ENCODE measurements at regions not wholly inside any gene's neighbourhood (a gene's known extent, or its start where the extent isn't known, plus 50 kb on each side); places are given as distances from the start of the nearest gene placed in this dataset.
"Not testable (repeated sequence)": the region's sequence is repeated elsewhere in the genome, so short reads cannot be mapped to it uniquely, and the experiment has no call there.

DNA sequence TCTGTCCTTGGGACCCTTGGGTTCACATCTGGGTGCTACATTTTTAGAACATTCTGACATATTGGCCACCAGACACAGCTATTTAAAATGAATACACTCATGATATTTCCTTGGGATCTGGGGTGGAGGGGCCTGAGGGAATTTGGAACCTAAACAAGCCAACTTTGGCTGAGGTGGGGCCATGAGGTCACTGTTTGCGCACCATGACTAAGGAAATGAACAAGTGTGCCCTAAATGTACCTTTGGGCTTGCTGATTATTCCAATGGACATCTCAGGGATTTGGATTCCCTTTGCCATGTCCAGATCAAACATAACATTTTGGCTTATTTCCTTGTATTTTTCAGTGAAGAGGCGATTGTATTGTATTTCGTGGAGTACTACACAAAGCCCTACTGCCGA is 80.5 kb upstream of the SEC11C start:
- DNase-seq, result no peak

DNA sequence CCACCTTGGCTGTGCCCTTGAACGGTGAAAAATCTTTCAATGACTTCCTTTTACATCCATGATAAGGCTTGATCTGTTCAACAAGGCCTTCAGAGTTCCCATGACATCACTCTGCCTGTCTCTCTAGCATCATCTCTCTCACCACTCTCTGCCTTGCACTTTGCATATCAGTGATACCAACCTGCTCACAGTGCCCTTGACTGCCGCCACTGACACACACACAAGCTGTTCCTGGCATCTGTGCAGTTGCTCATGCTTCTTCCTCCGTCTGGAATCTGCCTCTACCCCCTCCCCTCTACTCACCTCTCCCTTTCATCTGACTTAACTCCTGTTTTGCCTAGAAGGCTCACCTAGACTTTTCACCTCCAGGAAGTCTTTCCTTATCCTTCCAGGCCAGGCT is 79.1 kb upstream of the SEC11C start:
- DNase-seq, result no peak

DNA sequence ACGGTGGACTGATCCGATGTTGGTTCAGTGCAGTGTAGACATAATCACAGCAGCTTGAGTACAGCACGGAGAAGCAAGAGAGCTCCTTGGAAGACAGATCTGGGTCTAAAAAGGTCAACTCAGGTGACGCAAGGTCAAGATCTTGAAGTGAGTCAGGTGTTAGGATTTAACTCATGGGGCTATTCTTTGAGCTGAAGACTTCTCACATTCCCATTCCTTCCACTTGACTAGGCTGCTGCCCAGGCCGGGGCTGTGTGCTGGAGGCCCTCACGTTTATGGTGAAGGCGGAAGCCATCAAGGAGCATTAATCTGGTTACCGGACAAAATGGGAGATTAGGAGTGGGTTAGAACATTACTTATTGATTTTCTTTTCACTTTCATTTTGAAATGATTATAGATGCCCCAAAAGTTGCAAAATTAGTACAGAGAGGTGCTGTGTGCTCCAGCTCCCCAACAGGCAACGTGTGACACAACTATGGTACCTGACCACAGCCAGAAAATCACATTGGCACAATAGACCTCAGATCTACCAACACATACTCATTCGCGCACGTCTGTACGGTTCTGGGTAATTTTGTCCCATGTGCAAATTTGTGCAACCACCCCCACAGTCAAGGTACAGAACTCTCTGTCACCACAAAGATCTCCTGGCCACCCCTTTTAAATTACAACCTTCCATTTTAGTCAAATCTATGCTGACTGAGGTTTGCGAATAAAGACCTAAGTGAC is 77.6 kb upstream of the SEC11C start:
- no peak for DNase-seq

DNA sequence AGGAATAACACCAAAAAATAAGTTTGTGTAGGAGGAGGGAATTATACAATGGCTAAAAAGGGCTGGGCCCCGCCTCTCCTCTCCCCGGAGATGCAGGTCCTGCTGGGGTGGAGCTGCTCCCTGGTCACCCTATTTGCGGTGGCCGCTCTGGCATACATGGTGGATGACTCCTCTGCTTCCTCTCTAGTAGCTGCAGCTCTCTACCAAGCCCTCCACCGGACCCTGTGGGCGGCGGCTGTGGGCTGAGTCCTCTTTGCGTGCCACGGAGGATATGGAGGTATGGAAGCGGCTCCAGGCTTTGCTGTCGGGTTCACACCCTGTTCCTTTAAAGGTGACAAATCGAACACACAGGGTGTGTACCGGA is 77.1 kb upstream of the SEC11C start:
- DNase-seq, result no peak

DNA sequence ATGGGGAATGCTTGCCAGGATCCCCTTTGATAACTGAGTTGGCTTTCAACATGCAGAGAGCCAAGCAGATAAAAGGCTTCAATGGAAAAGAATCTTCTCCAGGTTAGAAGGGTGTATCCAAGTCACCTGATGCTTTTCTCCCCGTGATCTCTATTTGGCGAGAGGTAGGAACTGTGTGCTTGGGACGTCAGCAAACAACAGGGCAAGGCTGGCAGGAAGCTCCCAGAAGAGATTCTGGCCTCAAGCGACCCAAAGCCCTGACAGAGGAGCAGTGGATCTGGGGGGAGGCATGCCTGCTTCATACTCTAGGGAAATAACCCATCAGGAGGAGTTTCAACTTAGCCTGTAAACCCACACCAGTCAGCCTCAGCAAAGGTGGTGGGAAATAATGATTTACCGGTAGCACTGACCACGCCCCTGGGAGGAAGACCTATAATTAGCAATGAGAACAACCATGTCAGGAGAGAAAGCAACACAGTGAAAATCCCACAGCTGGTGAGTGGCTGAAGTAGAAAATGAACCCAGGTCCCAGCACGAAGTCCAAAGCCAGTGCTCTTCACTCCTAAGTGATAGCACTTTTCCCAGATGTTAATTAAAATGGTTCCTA is 76.3 kb upstream of the SEC11C start:
- DNase-seq, result no peak

DNA sequence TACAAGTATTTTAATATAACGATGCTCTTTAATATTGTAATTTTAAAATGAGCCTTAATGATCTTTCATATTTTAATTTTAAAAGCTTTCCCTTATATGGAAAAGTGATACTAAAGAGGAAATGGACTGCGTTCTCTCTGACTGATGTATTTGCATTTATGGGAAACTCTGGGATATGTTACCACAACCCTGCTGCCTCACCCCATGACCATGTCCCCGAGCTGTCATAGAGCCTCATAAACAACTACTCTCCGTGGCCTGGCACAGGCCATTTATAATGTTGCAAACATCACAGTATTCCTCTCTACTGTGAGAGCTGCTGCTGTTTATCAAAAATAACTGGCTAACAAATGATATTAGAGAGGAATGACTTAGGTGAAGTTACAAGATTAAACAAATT is 75.8 kb upstream of the SEC11C start:
- no peak for DNase-seq

DNA sequence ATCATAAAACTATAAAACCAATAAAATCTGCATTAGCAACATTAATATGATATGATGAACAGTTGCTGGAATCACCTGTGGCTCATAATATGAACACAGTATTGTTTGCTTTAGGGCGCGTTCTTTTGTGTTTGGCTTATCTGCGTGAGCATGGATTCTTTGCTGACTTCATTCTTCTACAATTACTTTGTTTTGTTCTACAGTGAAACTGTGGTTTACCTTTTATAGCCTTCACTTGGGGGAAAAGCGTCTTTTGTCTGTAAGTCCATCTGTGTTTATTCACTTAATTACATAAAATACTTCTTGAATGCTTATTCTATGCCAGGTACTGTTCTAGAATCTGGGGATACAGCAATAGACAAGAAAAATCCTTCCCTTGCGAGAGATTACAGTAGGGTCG is 74.0 kb upstream of the SEC11C start:
- no peak for DNase-seq

DNA sequence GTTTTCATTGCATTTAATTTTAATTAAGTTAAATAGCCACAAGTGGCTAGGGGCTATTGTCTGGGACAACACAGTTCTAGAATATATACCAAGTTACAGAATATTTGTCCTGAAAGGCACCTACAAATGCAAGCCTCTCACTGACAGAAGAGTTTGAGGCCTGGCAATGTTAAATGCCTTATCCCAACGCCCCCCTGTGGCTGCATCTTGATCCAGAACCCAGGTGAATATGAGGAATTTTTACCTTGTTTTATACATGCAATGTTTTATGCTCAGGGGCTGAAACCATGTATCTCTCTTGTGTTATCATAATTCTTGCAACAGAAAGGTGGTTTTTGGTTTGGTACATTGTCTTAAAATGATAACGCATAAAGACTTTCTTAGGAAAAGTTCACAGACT is 71.8 kb upstream of the SEC11C start:
- DNase-seq, result no peak

DNA sequence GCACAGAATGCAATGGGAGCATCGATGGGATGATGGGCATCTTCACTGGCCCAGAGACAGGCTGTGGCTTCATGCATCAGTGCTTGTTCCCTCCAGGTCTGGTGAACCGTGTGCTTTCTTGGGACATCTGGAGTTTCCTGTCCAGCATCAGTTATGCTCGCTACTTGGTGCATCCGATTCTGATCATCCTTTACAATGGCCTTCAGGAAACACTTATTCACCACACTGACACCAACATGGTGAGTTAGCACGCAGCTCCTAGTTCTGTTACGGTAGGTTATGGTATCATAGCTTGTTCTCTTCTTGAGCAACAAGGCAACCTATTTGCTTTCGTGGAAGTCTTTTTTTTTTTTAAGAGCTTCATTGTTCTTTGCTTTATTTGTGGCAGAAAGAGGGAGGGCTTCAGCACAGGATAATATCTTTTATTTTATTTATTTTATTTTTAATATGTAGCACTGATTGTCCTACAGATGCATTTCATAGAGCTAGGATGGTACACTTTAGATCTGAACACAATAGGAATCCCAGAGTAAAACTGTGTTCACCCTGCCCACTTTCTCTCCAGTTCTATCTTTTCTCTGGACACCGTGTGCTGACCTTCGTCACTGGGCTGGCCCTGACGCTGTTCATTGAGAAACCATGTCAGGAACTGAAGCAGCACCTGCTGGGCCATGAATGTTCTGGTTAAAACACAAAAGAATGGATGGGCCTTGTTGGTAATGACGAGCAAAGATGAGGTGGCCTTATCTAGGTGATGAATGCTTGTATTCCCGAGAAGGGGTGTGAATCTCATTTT is 71.2 kb upstream of the SEC11C start:
- no peak for DNase-seq

DNA sequence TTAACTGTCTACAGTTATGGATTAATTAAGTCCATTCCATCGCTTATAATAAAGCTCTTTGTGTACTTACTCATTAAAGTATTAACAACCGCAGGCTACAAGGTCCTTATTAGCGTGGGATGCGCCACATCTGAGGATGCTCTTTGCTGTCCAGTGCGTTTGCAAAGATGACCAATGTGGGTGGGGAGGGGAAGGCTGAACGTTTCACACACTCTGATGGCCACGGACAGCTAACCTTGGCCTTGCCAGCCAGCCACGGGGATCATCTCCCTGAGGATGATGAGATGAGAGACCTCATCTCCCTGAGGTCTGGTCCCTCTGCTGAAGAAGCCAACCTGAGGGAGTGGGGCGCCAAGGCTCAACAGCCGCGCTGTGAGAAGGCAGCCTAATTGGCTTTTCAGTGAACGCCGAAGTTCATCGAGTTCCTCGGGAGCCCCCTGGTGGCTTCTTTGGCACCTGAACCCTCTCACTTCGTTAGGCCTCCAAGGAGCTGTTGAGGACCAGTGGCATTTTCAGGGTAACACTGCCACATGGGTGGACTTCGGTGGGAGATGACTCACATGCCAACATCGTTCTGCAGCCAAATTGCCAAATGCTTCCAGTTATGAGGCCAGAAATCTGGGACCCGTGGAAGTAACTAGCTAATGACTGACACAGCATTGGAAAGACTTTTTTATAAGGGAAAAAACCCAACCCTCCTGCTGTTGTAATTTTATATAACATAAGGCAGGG is 69.3 kb upstream of the SEC11C start:
- peak; percentile 84 for DNase-seq

DNA sequence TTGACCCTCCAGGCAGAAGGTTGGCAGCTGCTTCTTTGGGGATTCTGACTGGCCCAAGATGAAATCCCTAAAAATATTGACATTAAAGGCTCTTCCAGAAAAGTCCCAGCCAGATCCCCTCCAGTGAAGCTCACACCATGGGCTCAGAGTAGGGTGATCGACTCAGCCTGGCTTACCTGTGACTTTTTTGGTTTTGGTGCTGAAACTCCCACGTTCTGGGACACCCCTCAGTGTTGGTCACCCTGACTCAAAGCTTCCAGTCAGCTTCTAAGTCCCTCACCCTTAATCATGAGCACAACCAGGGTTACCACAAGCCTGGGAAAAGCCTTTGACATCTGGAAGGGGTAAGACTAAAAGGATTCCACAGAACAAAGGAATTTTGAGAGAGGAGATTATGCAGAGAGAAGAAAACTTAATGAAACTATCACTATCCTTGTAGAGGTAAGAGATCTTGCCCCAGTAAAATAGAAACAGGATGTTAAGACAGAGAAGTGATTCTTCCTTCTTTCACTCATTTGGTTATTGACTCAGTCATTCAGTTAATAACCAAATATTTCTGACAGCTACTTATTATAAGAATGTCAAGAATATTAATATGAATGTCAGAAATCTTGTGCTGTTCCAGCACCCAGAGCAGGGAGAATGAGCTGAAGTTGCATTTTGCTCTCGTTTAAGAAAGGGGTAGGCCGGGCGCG is 66.8 kb upstream of the SEC11C start:
- no peak for DNase-seq

DNA sequence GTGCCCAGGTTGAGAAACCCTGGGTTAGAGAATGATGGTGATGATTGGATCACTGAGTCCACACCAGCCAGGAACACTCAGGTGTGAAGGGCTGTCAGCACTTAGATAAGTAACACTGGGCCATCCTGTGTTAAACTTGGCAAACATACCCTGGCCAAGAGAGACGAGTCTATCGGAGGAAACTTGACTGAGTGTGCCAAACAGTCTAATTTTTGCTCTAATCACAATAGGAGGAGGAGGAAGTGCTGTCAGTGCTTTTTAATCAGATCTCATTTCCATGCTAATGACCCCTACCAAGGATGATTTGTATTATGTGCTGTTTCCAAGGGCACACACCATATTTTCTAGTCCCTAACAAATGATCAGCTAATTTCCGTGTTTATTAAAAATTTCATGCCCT is 63.8 kb upstream of the SEC11C start:
- no peak for DNase-seq

DNA sequence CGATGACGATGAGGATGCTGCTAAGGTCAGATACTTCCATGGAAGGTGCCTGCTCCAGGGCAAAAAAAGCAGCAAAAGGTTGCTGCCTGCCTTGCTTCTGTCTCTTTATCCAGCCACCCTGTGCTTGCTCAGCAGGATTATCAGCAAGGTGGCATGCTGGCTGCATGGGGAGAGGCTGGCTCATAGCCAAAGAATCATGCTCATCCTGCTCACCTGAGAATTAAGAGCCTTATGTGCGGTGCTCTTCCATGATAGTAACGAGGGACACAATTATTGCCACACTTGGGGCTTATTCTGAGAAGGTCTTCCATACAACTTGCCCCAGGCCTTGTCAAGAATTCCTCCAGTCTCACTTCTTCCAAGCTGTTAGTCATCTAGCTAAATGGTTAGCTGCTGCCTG is 60.4 kb upstream of the SEC11C start:
- no peak for DNase-seq

DNA sequence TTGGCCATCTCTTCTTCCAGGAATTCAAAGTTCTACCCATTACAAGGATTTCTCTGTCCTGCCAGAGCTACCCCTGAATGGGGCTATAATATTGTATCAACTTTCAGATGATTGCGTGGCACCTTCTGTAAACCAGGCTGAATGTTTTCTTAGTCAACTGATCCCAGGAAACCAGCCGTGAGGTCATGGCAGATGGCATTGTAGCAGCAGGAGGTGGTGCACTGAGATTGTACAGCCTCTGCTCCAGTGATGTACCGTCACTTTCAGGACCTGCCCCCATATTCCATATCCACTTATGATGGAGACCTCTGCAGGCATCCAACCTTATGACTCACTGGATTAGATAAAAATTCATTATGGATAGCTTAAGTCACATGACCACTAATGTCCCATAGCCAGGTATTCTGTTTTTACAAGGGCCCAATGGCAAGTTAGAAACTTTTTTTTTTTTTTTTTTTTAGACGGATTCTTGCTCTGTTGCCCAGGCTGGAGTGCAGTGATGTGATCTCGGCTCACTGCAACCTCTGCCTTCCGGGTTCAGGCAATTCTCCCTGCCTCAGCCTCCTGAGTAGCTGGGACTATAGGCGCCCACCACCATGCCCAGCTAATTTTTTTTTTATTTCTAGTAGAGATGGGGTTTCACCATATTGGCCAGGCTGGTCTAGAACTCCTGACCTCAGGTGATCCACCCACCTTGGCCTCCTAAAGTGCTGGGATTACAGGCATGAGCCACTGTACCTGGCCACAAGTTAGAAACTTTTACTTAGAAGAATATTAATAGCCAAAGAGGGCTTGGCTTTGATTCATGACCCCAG is 59.8 kb upstream of the SEC11C start:
- DNase-seq, result not testable (repeated sequence)

DNA sequence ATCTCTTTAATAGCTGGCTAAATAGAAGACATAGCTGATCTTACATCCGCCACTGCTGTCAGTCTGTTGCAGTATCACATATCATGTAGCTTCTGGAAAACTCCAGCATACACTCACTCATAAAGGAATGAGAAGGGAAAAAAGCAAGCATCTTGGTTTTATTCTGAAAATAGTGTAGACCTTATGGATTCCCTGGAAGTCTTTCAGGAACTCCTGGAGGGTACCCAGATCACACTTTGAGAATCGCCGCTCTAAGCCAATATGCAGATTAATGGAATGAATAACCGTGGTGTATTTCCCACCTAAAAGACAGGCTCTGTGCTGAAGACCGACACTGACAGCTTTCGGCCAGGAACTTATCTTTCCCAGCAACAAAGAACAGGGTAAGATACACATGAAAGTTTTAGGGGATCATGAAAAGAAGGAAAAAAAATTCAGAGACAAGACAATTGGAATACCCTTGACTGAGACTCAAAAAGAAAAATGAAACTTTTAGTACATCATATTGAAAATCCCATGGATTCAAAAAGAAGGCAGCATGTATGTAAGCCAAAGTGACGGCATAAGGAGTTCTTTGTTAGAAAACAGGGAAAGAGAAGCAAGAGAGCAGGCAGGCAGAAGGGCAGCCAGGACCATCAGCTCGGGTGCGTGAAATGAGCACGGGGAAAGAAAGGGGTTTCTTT is 56.4 kb upstream of the SEC11C start:
- no peak for DNase-seq

DNA sequence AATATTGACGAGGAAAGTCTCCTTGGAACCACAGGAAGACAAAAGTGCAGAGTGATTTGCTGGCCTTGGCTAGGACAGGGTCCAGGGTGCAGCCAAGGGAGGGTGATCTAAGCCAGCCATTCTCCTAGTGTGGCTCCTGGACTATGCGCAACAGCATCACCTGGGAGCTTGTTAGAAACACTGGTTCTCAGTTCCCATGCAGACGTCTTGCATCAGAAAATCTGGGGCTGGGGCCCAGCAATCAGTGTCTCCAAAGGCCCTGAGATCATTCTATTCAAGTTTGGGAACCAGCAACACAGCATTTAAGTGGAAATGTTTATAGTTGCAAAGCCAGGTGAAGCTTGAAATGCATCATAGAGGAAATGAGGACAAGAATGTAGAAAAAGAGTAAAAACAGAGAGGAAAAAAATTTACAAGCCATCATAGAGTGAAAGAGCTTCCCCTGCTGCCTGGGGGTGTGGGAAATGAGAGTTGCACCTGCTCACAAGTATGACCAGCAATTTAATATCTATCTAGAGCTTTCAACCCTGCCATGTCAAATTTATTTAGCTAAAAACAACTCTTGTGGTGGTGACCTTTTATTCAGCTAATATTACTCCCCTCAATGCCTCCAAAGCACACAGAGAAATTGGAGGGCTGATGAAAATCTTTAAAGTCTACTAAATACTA is 54.4 kb upstream of the SEC11C start:
- DNase-seq, result no peak

DNA sequence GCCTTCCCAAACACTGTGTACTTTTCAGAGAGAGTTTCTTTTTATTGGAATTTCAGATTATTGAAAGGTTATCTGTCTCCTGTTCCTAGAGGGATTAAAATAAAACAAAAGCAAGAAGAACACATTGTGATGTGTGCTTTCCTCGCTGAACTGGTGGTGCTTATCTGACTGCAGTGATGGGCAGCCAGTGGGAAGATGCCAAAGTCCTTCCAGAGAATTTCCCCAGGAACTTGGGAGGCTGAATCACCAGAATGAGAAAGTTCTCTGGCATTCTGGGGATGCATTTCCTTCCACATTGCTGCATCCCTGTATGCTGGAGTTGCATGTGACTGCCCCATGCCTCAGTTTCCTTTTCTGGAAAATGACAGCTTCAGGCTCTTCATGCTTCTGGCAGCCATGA is 53.9 kb upstream of the SEC11C start:
- DNase-seq, result no peak

DNA sequence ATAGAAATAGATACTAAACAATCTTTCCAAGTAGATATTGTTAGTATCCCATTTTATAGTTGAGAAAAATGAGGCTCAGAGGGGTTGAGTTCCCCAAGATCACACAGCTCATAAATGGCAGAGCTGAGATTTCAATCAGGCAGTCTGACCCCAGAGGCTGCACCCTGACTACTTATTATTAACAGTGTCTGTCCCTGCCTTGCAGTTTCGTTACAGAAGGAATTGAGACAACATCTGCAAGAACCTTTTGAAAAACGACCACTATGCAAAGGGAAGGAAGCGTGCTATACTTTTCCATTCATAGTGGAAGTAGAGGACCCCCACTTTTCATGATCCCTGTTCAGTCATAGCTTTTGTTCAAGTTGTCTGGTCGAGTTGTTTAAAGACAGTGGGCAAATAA is 53.2 kb upstream of the SEC11C start:
- no peak for DNase-seq

DNA sequence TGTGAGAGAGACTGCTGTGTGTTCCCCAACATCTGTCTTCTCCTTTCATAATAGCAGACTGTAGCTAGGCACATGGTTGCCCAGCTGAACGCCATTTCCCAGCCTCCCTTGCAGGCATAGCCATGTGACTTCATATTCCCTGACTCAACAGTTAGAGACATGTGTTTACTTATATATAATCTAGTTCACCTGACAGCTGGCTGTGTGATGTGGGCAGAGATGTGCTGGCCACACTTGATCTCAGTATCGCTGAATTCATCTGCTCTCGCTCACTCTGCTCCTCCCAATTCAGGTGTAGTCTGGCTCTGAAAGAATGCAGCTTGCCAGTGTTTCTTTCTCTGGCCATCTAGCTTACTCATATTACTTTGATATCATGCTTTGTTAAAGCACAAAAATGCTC is 52.3 kb upstream of the SEC11C start:
- DNase-seq, result no peak

All from left hindlimb (tissue), 1 donor.